Astrocyte (in vitro differentiated cells and primary cell): ENCODE measurements at regions not wholly inside any gene's neighbourhood (a gene's known extent, or its start where the extent isn't known, plus 50 kb on each side); places are given as distances from the start of the nearest gene placed in this dataset.

Experiments
- DNase-seq: peaks from one replicate; pipeline ENCODE4 v3.0.0-alpha.2; 2010; ENCODE audit warnings: low read depth
- FAIRE-seq: peaks from 2 replicates; lab custom pipeline; 2011; peaks lifted over from hg19 to GRCh38; lab: Jason Lieb, UNC
- H2AFZ ChIP-seq: 2 replicates; pipeline ENCODE4 v1.6.0; 2012; ENCODE audit warnings: low read depth, low read length, inconsistent platforms
- H3K27ac ChIP-seq: 2 replicates; pipeline ENCODE4 v1.5.1; 2011; ENCODE audit warnings: low read depth, low read length, inconsistent platforms
- H3K27me3 ChIP-seq: 2 replicates; pipeline ENCODE4 v1.6.0; 2011; ENCODE audit warnings: low read length, inconsistent platforms; ENCODE audit not compliant: insufficient read depth
- H3K36me3 ChIP-seq: 2 replicates; pipeline ENCODE4 v1.5.1; 2011; ENCODE audit warnings: low read length, inconsistent platforms; ENCODE audit not compliant: insufficient read depth
- H3K4me1 ChIP-seq: 2 replicates; pipeline ENCODE4 v1.5.1; 2011; ENCODE audit warnings: low read length, inconsistent platforms; ENCODE audit not compliant: insufficient read depth
- H3K4me2 ChIP-seq: 2 replicates; pipeline ENCODE4 v1.6.0; 2012; ENCODE audit warnings: low read length, inconsistent platforms
- H3K4me3 ChIP-seq: 2 replicates; pipeline ENCODE4 v1.5.1; 2011; ENCODE audit warnings: low read depth, mild to moderate bottlenecking, low read length, inconsistent platforms; ENCODE audit not compliant: insufficient read depth
- H3K79me2 ChIP-seq: 2 replicates; pipeline ENCODE4 v1.6.0; 2012; ENCODE audit warnings: mild to moderate bottlenecking, low read length, inconsistent platforms; ENCODE audit not compliant: insufficient read depth
- H3K9ac ChIP-seq: 2 replicates; pipeline ENCODE4 v1.6.0; 2012; ENCODE audit warnings: mild to moderate bottlenecking, low read length, inconsistent platforms
- H3K9me3 ChIP-seq: 2 replicates; pipeline ENCODE4 v1.5.1; 2012; ENCODE audit warnings: low read depth, mild to moderate bottlenecking, low read length, inconsistent platforms; ENCODE audit not compliant: insufficient read depth
- H4K20me1 ChIP-seq: 2 replicates; pipeline ENCODE4 v1.6.0; 2012; ENCODE audit warnings: low read length, inconsistent platforms; ENCODE audit not compliant: insufficient read depth
- H3K27ac Mint-ChIP-seq: one replicate; pipeline ENCODE4 v1.8.0; 2021; ENCODE audit warnings: mild to moderate bottlenecking, mixed read lengths; ENCODE audit not compliant: unreplicated experiment
- H3K27me3 Mint-ChIP-seq: one replicate; pipeline ENCODE4 v1.8.0; 2021; ENCODE audit warnings: low read depth, mixed read lengths; ENCODE audit not compliant: unreplicated experiment
- H3K36me3 Mint-ChIP-seq: one replicate; pipeline ENCODE4 v1.8.0; 2021; ENCODE audit warnings: low read depth, mixed read lengths; ENCODE audit not compliant: unreplicated experiment
- H3K4me1 Mint-ChIP-seq: one replicate; pipeline ENCODE4 v1.8.0; 2021; ENCODE audit warnings: low read depth, mixed read lengths; ENCODE audit not compliant: unreplicated experiment
- H3K4me3 Mint-ChIP-seq: one replicate; pipeline ENCODE4 v1.8.0; 2021; ENCODE audit warnings: mild to moderate bottlenecking, moderate library complexity, mixed read lengths; ENCODE audit not compliant: unreplicated experiment
- H3K9me3 Mint-ChIP-seq: one replicate; pipeline ENCODE4 v1.8.0; 2021; ENCODE audit warnings: mild to moderate bottlenecking, mixed read lengths; ENCODE audit not compliant: unreplicated experiment
- CTCF ChIP-seq: IDR thresholded peaks from 2 replicates; pipeline ENCODE4 v1.5.1; 2011; ENCODE audit warnings: low read depth, mild to moderate bottlenecking, inconsistent platforms, low read length, moderate library complexity; ENCODE audit not compliant: insufficient read depth
- EZH2 ChIP-seq: IDR thresholded peaks from 2 replicates; pipeline ENCODE4 v1.6.1; 2012; ENCODE audit warnings: mild to moderate bottlenecking, low read length, inconsistent platforms; ENCODE audit not compliant: insufficient read depth

- Histone ChIP-seq H4K20me1 (no peaks in the 10 kb centered on the region), H3K9me3 (no peaks in the 10 kb centered on the region), H3K4me3 (no peak overlapping the region), H3K36me3 (no peaks in the 10 kb centered on the region), H3K9ac (no peak overlapping the region), H2AFZ (no peak overlapping the region), H3K4me1 (no peaks in the 10 kb centered on the region), H3K4me2 (no peak overlapping the region), H3K27ac (no peak overlapping the region), H3K79me2 (no peaks in the 10 kb centered on the region), H3K27me3 (no peaks in the 10 kb centered on the region)
- H3K9me3 Mint-ChIP-seq, result no peaks in the 10 kb centered on the region
- H3K4me1 Mint-ChIP-seq, result no peaks in the 10 kb centered on the region
- no peak for DNase-seq
- no peak overlapping the region for H3K27ac Mint-ChIP-seq
- H3K36me3 Mint-ChIP-seq, result no peaks in the 10 kb centered on the region
- FAIRE-seq, result no peak
- H3K27me3 Mint-ChIP-seq, result peaks cover 2% of the 10 kb centered on the region
- no peak for TF ChIP-seq CTCF
- no peak for TF ChIP-seq EZH2
- no peak overlapping the region for H3K4me3 Mint-ChIP-seq
Measured at GRCh38 chr15:87707071-87707470, 549.5 kb downstream of the NTRK3 start.

GRCh38 chr15:87706001-87706400 lies 550.5 kb downstream of the NTRK3 start:
- Histone ChIP-seq H3K27ac (no peak overlapping the region), H3K27me3 (no peaks in the 10 kb centered on the region), H3K9ac (no peak overlapping the region), H2AFZ (no peak overlapping the region), H3K79me2 (no peaks in the 10 kb centered on the region), H3K4me2 (no peak overlapping the region), H3K4me3 (no peak overlapping the region), H3K9me3 (no peaks in the 10 kb centered on the region), H4K20me1 (no peaks in the 10 kb centered on the region), H3K4me1 (no peaks in the 10 kb centered on the region), H3K36me3 (no peaks in the 10 kb centered on the region)
- H3K27ac Mint-ChIP-seq, result no peak overlapping the region
- no peaks in the 10 kb centered on the region for H3K9me3 Mint-ChIP-seq
- no peaks in the 10 kb centered on the region for H3K36me3 Mint-ChIP-seq
- no peak for FAIRE-seq
- H3K4me3 Mint-ChIP-seq, result no peak overlapping the region
- TF ChIP-seq CTCF (no peak), EZH2 (no peak)
- H3K4me1 Mint-ChIP-seq, result no peaks in the 10 kb centered on the region
- H3K27me3 Mint-ChIP-seq, result peaks cover 4% of the 10 kb centered on the region
- no peak for DNase-seq

DNA sequence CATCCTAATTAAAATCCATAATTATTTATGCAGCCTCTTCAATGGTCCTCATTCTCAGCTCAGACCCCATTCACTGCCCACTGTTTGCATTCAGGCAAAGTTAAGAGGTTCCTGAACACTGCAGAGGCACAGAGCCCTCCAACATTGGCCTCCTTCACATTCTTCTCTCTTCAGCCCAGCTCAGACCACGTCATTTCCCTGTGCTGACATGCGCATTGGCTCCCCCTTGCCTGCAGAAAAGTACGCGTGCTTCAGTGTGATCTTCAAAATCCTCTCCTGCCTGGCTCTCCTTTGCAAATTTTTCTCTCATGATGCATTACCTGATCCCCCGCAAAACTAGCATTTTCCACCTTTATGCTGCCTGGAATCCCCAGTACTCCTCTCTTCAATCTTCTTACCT lies 552.3 kb downstream of the NTRK3 start:
- H3K4me3 ChIP-seq, result no peak overlapping the region
- Mint-ChIP-seq H3K9me3 (no peaks in the 10 kb centered on the region), H3K27ac (no peak overlapping the region), H3K4me1 (no peaks in the 10 kb centered on the region), H3K36me3 (no peaks in the 10 kb centered on the region), H3K4me3 (no peak overlapping the region), H3K27me3 (peaks cover 4% of the 10 kb centered on the region)
- no peaks in the 10 kb centered on the region for H4K20me1 ChIP-seq
- no peaks in the 10 kb centered on the region for H3K79me2 ChIP-seq
- no peaks in the 10 kb centered on the region for H3K36me3 ChIP-seq
- no peaks in the 10 kb centered on the region for H3K9me3 ChIP-seq
- FAIRE-seq, result no peak
- no peak overlapping the region for H3K4me2 ChIP-seq
- no peak overlapping the region for H3K27ac ChIP-seq
- no peak for DNase-seq
- no peaks in the 10 kb centered on the region for H3K27me3 ChIP-seq
- no peak overlapping the region for H2AFZ ChIP-seq
- TF ChIP-seq EZH2 (no peak), CTCF (no peak)
- H3K4me1 ChIP-seq, result no peaks in the 10 kb centered on the region
- no peak overlapping the region for H3K9ac ChIP-seq
